Smooth muscle cell (in vitro differentiated cells): ENCODE measurements at regions not wholly inside any gene's neighbourhood (a gene's known extent, or its start where the extent isn't known, plus 50 kb on each side); places are given as distances from the start of the nearest gene placed in this dataset.

Experiments used
- DNase-seq: peaks from one replicate; lab custom pipeline; 2025; ENCODE audit not compliant: unreplicated experiment; lab: John Stamatoyannopoulos, UW
- H2AFZ ChIP-seq: fragments of 200-600 bp; sonication (generic); 2 replicates; pipeline ENCODE4 v1.6.0; 2016; ENCODE audit warnings: antibody characterized with exemption, low read depth, mild to moderate bottlenecking
- H3F3A ChIP-seq: fragments of 200-600 bp; sonication (generic); 2 replicates; pipeline ENCODE4 v1.6.0; 2017; ENCODE audit warnings: antibody characterized with exemption, low read depth
- H3K27ac ChIP-seq: fragments of 200-600 bp; sonication (generic); 2 replicates; pipeline ENCODE4 v1.5.1; 2016; ENCODE audit warnings: low read depth, mild to moderate bottlenecking
- H3K27me3 ChIP-seq: fragments of 200-600 bp; sonication (generic); 2 replicates; pipeline ENCODE4 v1.6.1; 2016; ENCODE audit warnings: low read depth, mild to moderate bottlenecking
- H3K36me3 ChIP-seq: fragments of 200-600 bp; sonication (generic); 2 replicates; pipeline ENCODE4 v1.5.1; 2016; ENCODE audit warnings: low read depth
- H3K4me1 ChIP-seq: fragments of 200-600 bp; sonication (generic); 2 replicates; pipeline ENCODE4 v1.5.1; 2016; ENCODE audit warnings: low read depth
- H3K4me2 ChIP-seq: fragments of 200-600 bp; sonication (generic); 2 replicates; pipeline ENCODE4 v1.6.0; 2016; ENCODE audit warnings: mild to moderate bottlenecking
- H3K4me3 ChIP-seq: fragments of 200-600 bp; sonication (generic); 2 replicates; pipeline ENCODE4 v1.5.1; 2016; ENCODE audit warnings: mild to moderate bottlenecking
- H3K79me2 ChIP-seq: fragments of 200-600 bp; sonication (generic); 2 replicates; pipeline ENCODE4 v1.6.0; 2016; ENCODE audit warnings: low read depth, mild to moderate bottlenecking
- H3K9ac ChIP-seq: fragments of 200-600 bp; sonication (generic); 2 replicates; pipeline ENCODE4 v1.6.0; 2016; ENCODE audit warnings: low read depth
- H3K9me3 ChIP-seq: fragments of 200-600 bp; sonication (generic); replicated peaks from 2 replicates; pipeline ENCODE4 v1.5.1; 2016; ENCODE audit warnings: low read depth
- H4K20me1 ChIP-seq: fragments of 200-600 bp; sonication (generic); 2 replicates; pipeline ENCODE4 v1.6.0; 2016; ENCODE audit warnings: low read depth
- CTCF ChIP-seq: fragments of 200-600 bp; sonication (generic); IDR thresholded peaks from 2 replicates; pipeline ENCODE4 v1.5.1; 2017; ENCODE audit warnings: borderline replicate concordance, mild to moderate bottlenecking, antibody characterized with exemption; ENCODE audit not compliant: insufficient read depth, poor library complexity, severe bottlenecking
- WGBS: methylation state at CpG from one replicate; pipeline ENCODE4 v1.1.7; 2016; ENCODE audit warnings: low lambda C conversion rate; 5-methylcytosine and 5-hydroxymethylcytosine counted together

- Histone ChIP-seq H3K4me2 (no peak overlapping the region), H3K4me1 (peaks cover 26% of the 10 kb centered on the region), H4K20me1 (no peaks in the 10 kb centered on the region), H3K4me3 (no peak overlapping the region), H3K27me3 (no peaks in the 10 kb centered on the region), H3F3A (peaks cover 2% of the 10 kb centered on the region), H3K79me2 (no peaks in the 10 kb centered on the region), H3K9ac (no peak overlapping the region), H3K27ac (no peak overlapping the region), H3K36me3 (no peaks in the 10 kb centered on the region), H3K9me3 (no peaks in the 10 kb centered on the region), H2AFZ (no peak overlapping the region)
- TF ChIP-seq CTCF: no peak
- no peak for DNase-seq
- 98% methylated on average over 2 of the region's 2 CpGs for WGBS
These were observed 464.3 kb upstream of the BTBD3 start for GRCh38 chr20:11453430-11453829.

GRCh38 chr20:11454966-11455799 lies 462.5 kb upstream of the BTBD3 start:
- no peak for TF ChIP-seq CTCF
- 8% methylated on average over 7 of the region's 7 CpGs for WGBS
- Histone ChIP-seq H3F3A (peaks cover 9% of the 10 kb centered on the region), H3K9me3 (no peaks in the 10 kb centered on the region), H4K20me1 (no peaks in the 10 kb centered on the region), H2AFZ (no peak overlapping the region), H3K4me3 (peak overlapping the region; percentile 19), H3K4me1 (peaks cover 26% of the 10 kb centered on the region), H3K9ac (peak overlapping the region; percentile 59), H3K79me2 (no peaks in the 10 kb centered on the region), H3K27ac (peak overlapping the region; percentile 79), H3K27me3 (no peaks in the 10 kb centered on the region), H3K4me2 (peak overlapping the region; percentile 76), H3K36me3 (no peaks in the 10 kb centered on the region)
- DNase-seq: no peak

GRCh38 chr20:11457488-11457887 lies 460.2 kb upstream of the BTBD3 start:
- Histone ChIP-seq H3K4me1 (peaks cover 14% of the 10 kb centered on the region), H3K27ac (no peak overlapping the region), H2AFZ (no peak overlapping the region), H3K27me3 (no peaks in the 10 kb centered on the region), H3K79me2 (no peaks in the 10 kb centered on the region), H4K20me1 (no peaks in the 10 kb centered on the region), H3K4me2 (no peak overlapping the region), H3K9ac (no peak overlapping the region), H3K4me3 (no peak overlapping the region), H3K36me3 (no peaks in the 10 kb centered on the region), H3F3A (peaks cover 9% of the 10 kb centered on the region), H3K9me3 (no peaks in the 10 kb centered on the region)
- TF ChIP-seq CTCF: no peak
- no peak for DNase-seq
- 46% methylated on average over 5 of the region's 5 CpGs for WGBS
